Neutrophil (primary cell): ENCODE measurements at regions not wholly inside any gene's neighbourhood (a gene's known extent, or its start where the extent isn't known, plus 50 kb on each side); places are given as distances from the start of the nearest gene placed in this dataset.

Experiments used
- H3K27ac ChIP-seq: fragments of 200-600 bp; sonication (generic); 2 replicates; pipeline ENCODE4 v1.5.1; 2016; ENCODE audit warnings: mild to moderate bottlenecking, moderate library complexity
- H3K27me3 ChIP-seq: fragments of 200-600 bp; sonication (generic); 2 replicates; pipeline ENCODE4 v1.6.0; 2016; ENCODE audit warnings: mild to moderate bottlenecking
- H3K36me3 ChIP-seq: fragments of 200-600 bp; sonication (generic); 2 replicates; pipeline ENCODE4 v1.5.1; 2017
- H3K4me1 ChIP-seq, 2 experiments: fragments of 200-600 bp in 1 of 2; sonication (generic) in 1 of 2; 1 replicate in 1 of 2; 2 replicates in 1 of 2; pipeline versions ENCODE4 v1.5.1 to v1.6.1; 2013 to 2016; ENCODE audit warnings: low read depth in 1 of 2, low read length in 1 of 2, mild to moderate bottlenecking in 1 of 2, moderate library complexity in 1 of 2; ENCODE audit not compliant: control insufficient read depth in 1 of 2, insufficient read depth in 1 of 2
- H3K4me3 ChIP-seq, 2 experiments: fragments of 200-600 bp in 1 of 2; sonication (generic) in 1 of 2; 1 replicate in 1 of 2; 2 replicates in 1 of 2; pipeline ENCODE4 v1.5.1; 2013 to 2016; ENCODE audit warnings: low read depth in 1 of 2, low read length in 1 of 2, mild to moderate bottlenecking in 1 of 2, moderate library complexity in 1 of 2
- H3K9me3 ChIP-seq: fragments of 200-600 bp; sonication (generic); 2 replicates; pipeline ENCODE4 v1.5.1; 2016
- CTCF ChIP-seq: fragments of 200-600 bp; sonication (generic); IDR thresholded peaks from 2 replicates; pipeline ENCODE4 v1.5.1; 2016; ENCODE audit warnings: antibody characterized with exemption

GRCh38 chr10:56547163-56547562, 186.1 kb upstream of the ZWINT start:
- Histone ChIP-seq H3K36me3 (no peaks in the 10 kb centered on the region), H3K4me3 (no peak overlapping the region), H3K27ac (no peak overlapping the region), H3K27me3 (no peaks in the 10 kb centered on the region), H3K4me1 (no peaks in the 10 kb centered on the region), H3K9me3 (no peaks in the 10 kb centered on the region)
- no peak for TF ChIP-seq CTCF

- no peak overlapping the region for H3K4me3 ChIP-seq
- no peak for TF ChIP-seq CTCF
- no peaks in the 10 kb centered on the region for H3K4me1 ChIP-seq
- H3K36me3 ChIP-seq = no peaks in the 10 kb centered on the region
- H3K9me3 ChIP-seq = no peaks in the 10 kb centered on the region
- H3K27me3 ChIP-seq = no peaks in the 10 kb centered on the region
- H3K27ac ChIP-seq = no peak overlapping the region
These were observed 176.9 kb upstream of the ZWINT start for GRCh38 chr10:56537984-56538383.

DNA sequence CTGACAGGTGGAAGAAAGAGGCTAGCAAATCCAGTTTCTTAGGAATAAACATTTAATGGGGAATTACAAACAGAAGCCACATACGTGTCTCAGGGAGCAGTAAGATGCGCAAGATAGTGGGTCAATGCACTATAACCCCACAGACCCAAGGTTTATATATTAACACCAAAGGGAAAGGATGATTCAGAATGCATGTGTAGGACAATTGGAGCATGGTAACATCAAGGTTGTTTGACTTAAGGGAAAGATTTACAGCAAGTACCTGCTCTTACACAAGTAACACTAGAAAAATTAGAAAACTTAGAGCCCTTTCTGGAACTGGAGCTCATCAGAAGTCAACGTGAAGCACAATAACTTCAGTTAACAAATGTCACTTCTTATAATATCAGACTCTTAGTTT, 161.1 kb upstream of the ZWINT start:
- no peak overlapping the region for H3K27ac ChIP-seq
- no peaks in the 10 kb centered on the region for H3K4me1 ChIP-seq
- no peak for TF ChIP-seq CTCF
- H3K36me3 ChIP-seq = no peaks in the 10 kb centered on the region
- H3K4me3 ChIP-seq = no peak overlapping the region
- no peaks in the 10 kb centered on the region for H3K9me3 ChIP-seq
- H3K27me3 ChIP-seq = no peaks in the 10 kb centered on the region

- H3K9me3 ChIP-seq = no peaks in the 10 kb centered on the region
- H3K27ac ChIP-seq = no peak overlapping the region
- no peaks in the 10 kb centered on the region for H3K4me1 ChIP-seq
- no peaks in the 10 kb centered on the region for H3K27me3 ChIP-seq
- no peak overlapping the region for H3K4me3 ChIP-seq
- H3K36me3 ChIP-seq = no peaks in the 10 kb centered on the region
- no peak for TF ChIP-seq CTCF
These were observed 147.5 kb upstream of the ZWINT start for GRCh38 chr10:56508562-56508961.

DNA sequence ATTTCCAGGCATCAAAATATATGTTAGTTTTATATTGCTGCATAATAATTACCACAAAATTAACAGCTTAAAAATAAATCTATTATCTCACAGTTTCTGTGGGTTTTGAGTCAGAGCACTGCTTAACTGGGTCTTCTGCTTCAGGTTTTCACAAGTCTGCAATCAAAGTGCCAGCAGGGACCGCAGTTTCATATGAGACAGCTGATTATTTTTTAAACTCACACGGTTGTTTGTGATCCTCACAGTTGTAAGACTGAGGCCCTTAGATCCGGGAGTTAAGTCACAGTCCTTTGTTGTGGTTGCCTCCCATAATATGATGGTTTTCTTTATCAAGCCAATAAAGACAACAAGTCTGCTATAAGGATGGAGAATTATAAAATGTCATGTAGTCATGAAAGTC, 146.0 kb upstream of the ZWINT start:
- Histone ChIP-seq H3K9me3 (no peaks in the 10 kb centered on the region), H3K4me3 (no peak overlapping the region), H3K4me1 (no peaks in the 10 kb centered on the region), H3K27ac (no peak overlapping the region), H3K27me3 (no peaks in the 10 kb centered on the region), H3K36me3 (no peaks in the 10 kb centered on the region)
- no peak for TF ChIP-seq CTCF

DNA sequence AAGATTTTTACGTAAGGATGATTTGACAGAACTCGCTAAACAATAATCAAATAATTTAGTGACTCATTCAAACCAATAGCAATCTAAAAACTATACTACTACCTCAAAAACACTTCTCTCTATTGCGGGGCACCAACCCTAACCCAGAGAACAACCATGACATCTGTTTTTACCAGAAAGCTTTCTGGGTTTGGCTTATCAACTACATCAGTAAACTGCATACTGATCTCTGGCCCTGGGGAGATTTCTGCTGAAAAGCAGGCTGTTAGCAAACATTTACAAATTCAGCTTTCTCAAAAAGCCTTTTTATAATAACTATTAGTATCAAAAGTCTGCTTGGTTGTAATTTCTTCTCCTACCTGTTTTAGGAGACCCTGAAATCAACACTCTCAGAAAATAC, 144.5 kb upstream of the ZWINT start:
- no peaks in the 10 kb centered on the region for H3K36me3 ChIP-seq
- no peaks in the 10 kb centered on the region for H3K27me3 ChIP-seq
- H3K4me3 ChIP-seq = no peak overlapping the region
- no peaks in the 10 kb centered on the region for H3K4me1 ChIP-seq
- TF ChIP-seq CTCF = no peak
- no peaks in the 10 kb centered on the region for H3K9me3 ChIP-seq
- H3K27ac ChIP-seq = no peak overlapping the region
